ENCODE measurements at regions not wholly inside any gene's neighbourhood (a gene's known extent, or its start where the extent isn't known, plus 50 kb on each side); places are given as distances from the start of the nearest gene placed in this dataset.

- peak; percentile 96 to 97 for DNase-seq (ENCODE audit: low read depth in 2 of 2)
These were observed 105.5 kb upstream of the PITX1 start for GRCh38 chr5:135139381-135140134.

GRCh38 chr5:135138116-135138850 is 104.3 kb upstream of the PITX1 start:
- no peak for DNase-seq (ENCODE audit: low read depth in 2 of 2)

GRCh38 chr5:135137146-135137915 is 103.3 kb upstream of the PITX1 start:
- DNase-seq (ENCODE audit: low read depth in 2 of 2) = no peak

GRCh38 chr5:135136546-135136945 is 102.5 kb upstream of the PITX1 start:
- DNase-seq (ENCODE audit: low read depth in 2 of 2) = no peak

- no peak for DNase-seq (ENCODE audit: low read depth in 2 of 2)
These were observed 101.7 kb upstream of the PITX1 start for GRCh38 chr5:135135530-135136226.

GRCh38 chr5:135134691-135135381 is 100.8 kb upstream of the PITX1 start:
- no peak for DNase-seq (ENCODE audit: low read depth in 2 of 2)

GRCh38 chr5:135133698-135134515 is 99.9 kb upstream of the PITX1 start:
- no peak for DNase-seq (ENCODE audit: low read depth in 2 of 2)

GRCh38 chr5:135133181-135133580 is 99.2 kb upstream of the PITX1 start:
- DNase-seq (ENCODE audit: low read depth in 2 of 2) = no peak

GRCh38 chr5:135131801-135132680 is 98.0 kb upstream of the PITX1 start:
- no peak for DNase-seq (ENCODE audit: low read depth in 2 of 2)

- DNase-seq (ENCODE audit: low read depth in 2 of 2) = no peak
These were observed 96.5 kb upstream of the PITX1 start for GRCh38 chr5:135130261-135131215.

- no peak for DNase-seq (ENCODE audit: low read depth in 2 of 2)
These were observed 95.3 kb upstream of the PITX1 start for GRCh38 chr5:135129307-135129706.

- no peak for DNase-seq (ENCODE audit: low read depth in 2 of 2)
These were observed 94.3 kb upstream of the PITX1 start for GRCh38 chr5:135128361-135128760.

- DNase-seq (ENCODE audit: low read depth in 2 of 2) = peak in 1 of 2 experiments; percentile 34
These were observed 93.6 kb upstream of the PITX1 start for GRCh38 chr5:135127439-135128240.

- no peak for DNase-seq (ENCODE audit: low read depth in 2 of 2)
These were observed 92.8 kb upstream of the PITX1 start for GRCh38 chr5:135126688-135127438.

GRCh38 chr5:135124724-135125123 is 90.7 kb upstream of the PITX1 start:
- DNase-seq (ENCODE audit: low read depth in 2 of 2) = no peak

- DNase-seq (ENCODE audit: low read depth in 2 of 2) = no peak
These were observed 90.1 kb upstream of the PITX1 start for GRCh38 chr5:135124128-135124527.

- no peak for DNase-seq (ENCODE audit: low read depth in 2 of 2)
These were observed 88.8 kb upstream of the PITX1 start for GRCh38 chr5:135122797-135123196.
